ENCODE measurements at regions not wholly inside any gene's neighbourhood (a gene's known extent, or its start where the extent isn't known, plus 50 kb on each side); places are given as distances from the start of the nearest gene placed in this dataset.

DNA sequence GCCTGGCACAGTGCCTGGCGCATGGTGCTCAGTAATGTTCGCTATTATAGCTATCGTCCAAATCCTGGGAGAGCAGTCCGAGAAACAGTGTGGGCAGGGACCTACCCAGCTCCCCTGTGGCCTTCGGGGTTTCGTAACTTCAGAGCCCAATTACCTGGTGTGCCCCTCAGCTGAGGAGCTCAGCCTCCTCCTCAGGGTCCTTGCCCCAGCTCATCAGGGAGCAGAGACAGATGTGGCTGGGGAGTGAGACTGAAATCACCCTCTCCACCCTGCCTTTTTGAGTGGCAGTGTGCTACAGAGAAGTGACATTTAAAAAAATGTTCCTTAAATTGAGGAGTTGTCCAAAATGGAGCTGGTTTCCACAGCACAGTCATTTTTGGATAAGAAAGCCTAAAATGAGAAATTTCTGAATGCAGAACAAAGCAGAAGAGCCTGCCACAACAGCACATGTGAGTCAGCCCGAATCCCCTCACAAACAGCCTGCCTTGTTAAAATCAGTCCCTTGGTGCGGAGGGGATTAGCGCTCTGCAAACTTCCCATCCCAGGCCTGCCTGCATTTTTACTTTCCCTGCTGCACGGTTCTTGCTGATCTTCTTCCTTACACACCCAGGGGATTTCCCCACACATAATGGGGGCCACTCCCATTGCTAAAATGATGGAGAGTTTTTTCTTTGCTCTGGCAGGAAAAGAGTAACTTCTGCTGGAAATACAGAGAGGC is 78.1 kb upstream of the PITX1 start:
- TF ChIP-seq CTCF (IDR thresholded peaks at IDR 0.05) (no peak), EP300 (IDR thresholded peaks at IDR 0.05; ENCODE audit: low read depth) (no peak)
